ENCODE measurements at regions not wholly inside any gene's neighbourhood (a gene's known extent, or its start where the extent isn't known, plus 50 kb on each side); places are given as distances from the start of the nearest gene placed in this dataset.
"Not testable (repeated sequence)": the region's sequence is repeated elsewhere in the genome, so short reads cannot be mapped to it uniquely, and the experiment has no call there.

GRCh38 chr2:211144974-211145665 is 588.7 kb downstream of the CPS1 start:
- no peak for DNase-seq

DNA sequence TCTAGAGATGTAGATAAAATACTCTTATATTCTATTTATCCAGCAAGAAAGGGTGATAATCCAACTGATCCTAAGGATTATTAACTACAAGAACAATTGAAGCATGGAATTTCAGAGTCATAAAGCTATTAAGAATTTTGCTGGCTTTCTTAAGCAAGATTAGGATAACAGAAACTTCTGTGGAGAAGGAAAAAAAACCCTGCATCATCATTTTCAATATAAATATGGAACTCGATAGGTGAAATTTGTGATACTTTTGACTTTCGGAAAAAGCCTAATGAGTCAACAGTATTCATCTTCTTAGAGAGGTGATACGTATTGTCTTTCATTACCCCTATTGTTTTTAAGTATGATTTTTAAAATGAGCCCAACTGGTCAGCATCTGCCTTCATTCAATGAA is 593.3 kb downstream of the CPS1 start:
- DNase-seq: no peak

DNA sequence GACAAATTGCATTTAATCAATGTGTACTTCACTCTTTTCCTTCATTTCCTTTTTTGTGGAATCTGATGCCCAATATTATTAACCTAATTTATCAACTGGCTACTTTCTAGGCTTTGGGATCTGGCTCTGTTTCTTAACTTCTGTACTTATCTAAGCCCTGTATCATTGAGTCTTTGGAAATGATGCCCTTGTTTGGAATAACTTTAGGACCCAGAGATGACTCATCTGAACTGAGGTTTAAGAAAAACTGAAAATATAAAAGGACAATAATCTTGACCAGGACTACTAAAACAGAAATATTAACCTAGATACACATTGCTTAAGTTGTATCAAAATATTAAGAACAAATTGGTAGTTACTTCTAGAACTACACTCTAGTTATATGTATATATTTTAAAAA is 600.8 kb downstream of the CPS1 start:
- no peak for DNase-seq

DNA sequence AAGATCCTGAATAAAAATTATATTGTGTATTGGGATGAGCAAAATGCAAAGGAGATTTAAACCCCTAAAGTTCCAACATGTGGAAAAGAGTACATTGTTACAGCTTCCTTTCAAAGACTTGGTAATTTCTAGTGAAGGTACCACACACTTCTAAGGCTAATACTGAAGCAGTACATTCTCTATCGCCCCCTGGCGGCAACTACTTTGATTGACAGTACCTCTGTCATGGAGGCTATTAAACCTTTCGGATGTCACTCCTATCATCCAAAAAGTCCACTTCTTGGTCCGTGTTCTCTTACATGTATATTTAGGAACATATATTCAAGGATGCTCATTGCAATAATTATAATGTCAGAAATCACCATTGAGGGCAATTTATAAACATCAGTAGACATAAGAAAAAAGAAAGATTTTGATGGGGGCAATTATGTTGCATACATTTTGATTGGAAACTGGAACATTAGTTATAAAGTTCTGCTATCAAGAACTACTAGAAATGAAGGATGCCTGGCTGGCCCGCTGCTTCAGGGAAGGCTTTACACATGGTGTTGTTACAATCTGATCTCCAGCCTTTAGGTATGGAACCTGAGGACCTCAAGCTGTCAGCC is 601.6 kb downstream of the CPS1 start:
- peak; percentile 85 for DNase-seq

GRCh38 chr2:211159972-211160371 is 603.6 kb downstream of the CPS1 start:
- DNase-seq: peak; percentile 5

DNA sequence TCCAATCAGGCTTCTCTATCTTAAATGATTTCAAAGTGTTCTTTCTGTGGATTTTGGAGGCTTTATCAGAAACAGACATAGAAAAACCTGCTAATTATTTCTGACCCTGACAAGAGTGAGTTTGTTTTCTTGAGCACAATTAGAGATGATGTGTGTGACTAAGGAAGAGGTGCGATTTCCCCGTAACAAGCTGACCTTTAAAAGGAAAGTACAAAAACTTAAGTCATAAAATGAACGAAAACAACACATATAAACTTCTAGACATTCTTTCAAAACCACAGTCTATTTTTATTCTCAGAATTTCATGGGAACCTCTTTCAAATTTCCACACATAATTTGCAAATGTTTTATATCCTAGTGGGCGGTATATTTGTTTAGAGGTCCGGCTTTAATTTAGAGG is 604.8 kb downstream of the CPS1 start:
- no peak for DNase-seq

DNA sequence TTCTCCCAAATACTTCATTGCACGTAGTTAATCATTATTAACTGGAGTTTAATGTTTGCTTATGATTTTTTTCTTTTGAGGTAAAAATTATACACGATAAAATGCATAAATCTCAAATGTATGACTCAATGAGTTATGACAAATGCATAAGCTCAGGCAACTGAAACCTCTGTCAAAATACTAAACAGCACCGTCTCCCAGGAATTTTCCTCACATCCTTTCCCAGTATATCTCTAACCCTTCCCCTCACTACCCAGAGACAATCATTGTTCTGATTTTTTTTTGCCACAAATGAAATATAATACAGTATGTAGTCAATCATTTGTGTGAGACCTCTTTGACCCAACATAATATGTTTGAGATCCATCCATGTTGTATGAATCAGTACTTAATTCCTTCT is 606.5 kb downstream of the CPS1 start:
- DNase-seq: no peak

DNA sequence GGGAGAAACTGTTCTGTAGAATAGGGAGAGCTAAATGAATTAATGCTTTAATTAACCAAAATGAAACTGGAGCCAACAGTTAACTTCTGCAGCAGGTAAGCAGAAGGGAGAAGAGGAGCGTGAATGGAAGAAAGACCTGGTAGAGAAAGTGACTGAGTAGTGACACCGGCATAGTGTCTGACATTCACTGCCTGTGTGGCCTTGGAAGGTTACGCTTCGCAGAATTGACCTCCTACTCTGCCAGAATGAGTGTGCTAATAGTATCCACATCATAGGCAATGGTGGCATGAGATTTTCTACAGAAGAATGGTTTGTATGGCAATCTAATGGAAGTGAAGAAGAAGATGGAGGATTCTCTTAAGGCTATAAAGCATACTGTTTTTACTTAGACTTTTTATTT is 614.4 kb downstream of the CPS1 start:
- no peak for DNase-seq

DNA sequence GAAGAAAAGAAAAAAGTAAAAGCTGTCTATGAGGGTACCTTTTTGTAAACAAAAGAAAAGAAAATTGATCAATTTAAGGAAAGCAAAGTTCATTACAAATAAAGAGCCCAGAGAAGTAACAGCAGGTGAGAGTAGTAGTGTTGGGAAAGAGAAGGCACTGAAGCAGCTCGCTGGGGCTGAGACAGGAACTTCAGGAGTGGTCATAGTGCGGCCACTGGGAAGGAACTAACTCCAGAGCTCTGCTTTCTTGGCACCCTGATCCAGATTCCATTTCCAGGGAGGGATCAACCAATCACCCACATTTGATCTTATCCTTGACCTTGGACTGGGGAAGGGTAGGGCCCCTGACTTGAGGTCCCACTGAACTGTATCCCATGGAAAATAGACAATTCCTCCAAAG is 617.6 kb downstream of the CPS1 start:
- DNase-seq: no peak

DNA sequence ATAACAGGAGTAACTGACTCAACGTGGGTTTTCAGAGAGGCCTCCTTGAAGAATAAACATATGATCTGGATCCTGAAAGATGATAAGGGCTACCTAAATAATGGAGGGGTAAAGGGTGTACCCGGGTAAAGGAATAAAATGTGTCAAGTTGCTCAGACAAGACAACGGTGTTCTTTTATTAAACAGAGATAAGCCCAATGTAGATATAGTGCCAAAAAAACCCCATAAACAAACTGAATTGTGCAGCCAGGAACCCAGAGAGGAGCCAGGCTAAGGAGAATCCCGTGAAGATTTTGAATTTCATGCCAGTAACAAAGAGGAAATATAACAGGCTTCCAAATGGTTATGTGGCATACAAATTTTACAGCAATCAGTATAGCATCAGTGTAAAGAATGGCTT is 618.2 kb downstream of the CPS1 start:
- no peak for DNase-seq

DNA sequence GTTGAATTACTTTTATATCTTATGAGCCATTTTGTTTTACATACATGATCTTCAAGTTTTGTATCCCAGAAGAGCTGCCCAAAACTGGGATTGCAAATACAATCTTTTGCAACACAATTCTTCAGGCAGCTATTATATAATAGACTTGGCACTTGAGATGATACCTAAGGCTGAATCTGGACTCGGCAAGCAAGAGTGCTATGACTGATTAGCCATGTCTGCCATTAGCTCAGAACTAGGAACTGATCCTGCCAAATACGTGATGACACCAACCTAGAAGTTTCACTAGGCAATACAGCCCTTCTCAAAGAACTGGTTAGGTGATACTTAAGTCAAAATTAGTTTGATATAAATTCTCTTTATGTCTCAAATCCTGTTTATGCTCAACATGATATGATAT is 619.6 kb downstream of the CPS1 start:
- no peak for DNase-seq

DNA sequence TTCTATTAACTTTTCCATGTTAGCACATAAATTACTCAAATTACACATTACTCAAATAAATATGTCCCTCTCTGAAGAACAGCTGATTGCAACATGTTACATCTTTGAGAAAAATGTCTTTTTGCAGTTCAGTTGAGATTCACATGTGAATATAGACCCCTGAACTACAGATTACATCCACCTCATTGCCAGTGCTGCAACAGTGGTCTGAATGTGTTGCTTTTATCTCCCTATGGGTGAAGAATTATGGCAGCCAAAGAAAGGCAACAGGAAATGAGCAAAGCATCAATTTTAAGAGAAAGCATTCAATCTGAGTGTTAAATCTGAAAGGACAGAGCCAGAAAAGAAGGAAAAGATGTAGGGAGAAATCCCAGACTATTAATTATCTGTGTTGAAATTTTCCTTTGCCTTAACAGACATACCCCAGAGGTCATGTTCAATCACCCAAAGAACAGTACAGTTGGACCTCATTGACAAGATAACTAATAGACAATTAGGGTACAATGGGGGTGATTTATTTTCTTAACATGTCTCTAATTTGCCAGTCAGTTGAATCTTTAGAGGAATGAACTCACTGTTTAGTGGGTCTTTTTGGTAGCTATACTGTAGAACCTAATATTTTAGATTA is 620.2 kb downstream of the CPS1 start:
- no peak for DNase-seq

DNA sequence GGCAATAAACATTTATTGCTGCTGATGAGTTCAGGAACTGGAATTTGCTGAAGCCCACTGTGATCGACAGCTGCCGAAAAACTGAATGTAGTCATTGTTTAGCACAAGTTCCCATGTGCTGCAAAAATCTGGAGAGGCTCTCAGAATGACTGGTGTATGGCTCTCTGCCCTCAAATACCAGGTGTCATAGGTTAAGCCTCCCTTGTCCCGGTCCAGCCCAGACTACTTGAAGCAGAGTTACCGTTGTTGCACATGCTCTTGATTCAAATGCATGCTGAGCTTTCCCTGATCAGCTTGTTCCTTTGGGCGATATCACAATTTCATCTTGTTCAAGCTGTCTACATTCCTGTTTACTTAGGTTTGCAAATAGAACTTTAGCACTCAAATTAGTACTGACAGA is 625.2 kb downstream of the CPS1 start:
- no peak for DNase-seq

DNA sequence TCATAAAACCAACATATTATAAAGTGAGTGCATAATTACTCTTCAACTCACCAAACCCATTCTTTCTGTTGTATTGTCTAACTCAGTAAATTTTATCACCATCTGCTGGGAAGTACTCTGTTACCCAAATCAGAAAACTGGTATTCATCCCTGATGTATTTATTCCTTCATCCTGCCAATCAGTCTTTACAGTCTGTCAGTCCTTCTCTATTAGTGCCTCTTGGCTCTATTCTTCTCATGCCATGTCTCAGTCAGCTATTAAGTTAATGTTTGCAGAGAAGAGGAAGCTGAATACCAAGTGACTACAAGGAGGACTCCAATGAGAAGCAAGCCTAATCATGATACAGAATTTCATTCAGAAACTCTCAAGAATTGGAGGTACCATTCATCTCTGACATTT is 631.2 kb downstream of the CPS1 start:
- DNase-seq: no peak

GRCh38 chr2:211203986-211204385 is 647.6 kb downstream of the CPS1 start:
- DNase-seq: peak; percentile 28

GRCh38 chr2:211204456-211204855 is 648.1 kb downstream of the CPS1 start:
- DNase-seq: no peak

DNA sequence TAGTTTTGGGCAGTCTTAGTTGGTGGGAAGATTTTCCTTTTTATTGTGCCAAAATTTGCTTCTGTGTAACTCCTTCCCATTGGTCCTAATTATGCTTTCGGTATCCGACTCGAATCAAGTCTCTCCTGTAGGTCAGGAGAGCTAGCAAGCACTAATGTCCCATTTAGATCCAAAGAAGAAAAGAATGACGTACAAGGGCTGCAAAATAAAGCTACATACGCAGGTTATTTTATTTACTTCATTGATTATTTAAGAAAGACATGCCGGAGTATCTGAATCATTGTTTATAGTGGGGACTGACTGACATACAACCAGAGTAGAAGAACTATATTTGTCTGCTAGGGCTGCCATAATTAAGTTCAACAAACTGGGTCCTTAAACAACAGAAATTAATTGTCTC is 648.5 kb downstream of the CPS1 start:
- no peak for DNase-seq

- no peak for DNase-seq
Measured at GRCh38 chr2:211205358-211205757, 649.0 kb downstream of the CPS1 start.

GRCh38 chr2:211205836-211206235 is 649.4 kb downstream of the CPS1 start:
- DNase-seq: no peak

- peak; percentile 7 for DNase-seq
Measured at GRCh38 chr2:211216221-211216620, 659.8 kb downstream of the CPS1 start.

DNA sequence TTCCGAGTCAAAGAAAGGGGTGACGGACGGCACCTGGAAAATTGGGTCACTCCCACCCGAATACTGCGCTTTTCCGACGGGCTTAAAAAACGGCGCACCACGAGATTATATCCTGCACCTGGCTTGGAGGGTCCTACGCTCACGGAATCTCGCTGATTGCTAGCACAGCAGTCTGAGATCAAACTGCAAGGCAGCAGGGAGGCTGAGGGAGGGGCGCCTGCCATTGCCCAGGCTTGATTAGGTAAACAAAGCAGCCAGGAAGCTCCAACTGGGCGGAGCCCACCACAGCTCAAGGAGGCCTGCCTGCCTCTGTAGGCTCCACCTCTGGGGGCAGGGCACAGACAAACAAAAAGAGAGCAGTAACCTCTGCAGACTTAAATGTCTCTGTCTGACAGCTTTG is 663.1 kb downstream of the CPS1 start:
- DNase-seq: not testable (repeated sequence)

DNA sequence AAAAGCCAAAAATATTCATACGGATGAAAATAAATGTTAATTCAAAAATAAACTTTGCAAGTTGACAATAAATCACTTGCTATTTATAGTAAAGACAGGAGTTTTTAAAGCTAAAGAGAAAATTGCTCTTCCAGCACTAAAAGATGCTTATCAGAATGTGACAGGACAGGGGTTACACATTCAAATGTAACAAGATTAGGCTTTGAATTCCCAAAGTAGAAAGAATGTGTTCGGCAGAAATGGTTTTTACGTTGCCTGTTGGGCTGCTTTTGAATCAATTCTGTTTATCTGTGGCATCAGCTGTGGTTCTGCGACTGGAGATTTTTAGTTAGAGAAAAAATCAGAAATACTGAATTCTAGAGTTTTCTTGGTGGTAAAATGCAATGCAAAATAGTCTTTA is 669.4 kb downstream of the CPS1 start:
- DNase-seq: no peak

- DNase-seq: no peak
Measured at GRCh38 chr2:211228559-211228958, 672.2 kb downstream of the CPS1 start.

- DNase-seq: no peak
Measured at GRCh38 chr2:211237586-211238275, 681.3 kb downstream of the CPS1 start.

Data from RPMI8226 (cell line).